OCI-M1 (cell line): ENCODE measurements at regions not wholly inside any gene's neighbourhood (a gene's known extent, or its start where the extent isn't known, plus 50 kb on each side); places are given as distances from the start of the nearest gene placed in this dataset.

Source experiments
- DNase-seq: peaks from one replicate; lab custom pipeline; 2025; lab: John Stamatoyannopoulos, UW

DNA sequence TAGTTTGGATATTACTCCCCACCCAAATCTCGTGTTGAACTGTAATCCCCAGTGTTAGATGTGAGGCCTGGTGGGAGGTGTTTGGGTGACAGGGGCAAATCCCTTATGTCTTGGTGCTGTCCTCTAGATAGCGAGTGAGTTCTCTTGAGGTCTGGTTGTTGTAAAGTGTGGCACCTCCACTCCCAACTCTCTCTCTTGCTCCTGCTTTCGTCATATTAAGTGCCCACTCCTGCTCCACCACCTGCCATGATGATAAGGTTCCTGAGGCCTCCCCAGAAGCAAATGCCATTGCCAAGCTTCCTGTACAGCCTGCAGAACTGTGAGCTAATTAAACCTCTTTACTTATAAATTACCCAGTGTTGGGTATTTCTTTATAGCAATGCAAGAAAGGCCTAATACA, 944.3 kb downstream of the ADGRL3 start:
- no peak for DNase-seq

DNA sequence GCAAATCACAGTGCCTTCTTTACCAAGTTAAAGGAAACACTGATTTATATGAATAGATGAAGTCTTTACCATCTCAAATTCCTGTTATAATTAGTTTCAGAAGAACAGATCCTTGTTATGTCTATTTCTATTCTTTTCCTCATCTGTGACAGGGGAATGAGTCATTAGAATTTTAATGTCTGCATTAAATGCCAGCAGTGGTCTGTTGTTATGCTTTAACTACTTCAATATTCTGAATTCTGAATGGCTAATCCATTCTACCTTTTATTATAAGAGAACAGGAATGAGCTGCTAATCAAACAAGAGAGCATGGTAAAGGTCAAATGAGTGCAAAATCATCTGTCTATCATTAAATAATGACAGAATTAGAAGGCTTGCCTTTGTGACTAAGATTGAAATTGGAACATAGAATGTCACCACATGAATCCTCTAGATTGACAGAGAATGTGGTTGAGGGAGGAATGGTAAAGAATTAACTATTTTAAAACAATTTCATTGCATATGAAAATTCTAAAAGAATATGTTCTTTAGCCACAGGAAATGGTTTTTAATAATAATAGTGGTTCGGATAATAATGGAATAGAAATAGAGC, 935.5 kb downstream of the ADGRL3 start:
- no peak for DNase-seq

DNA sequence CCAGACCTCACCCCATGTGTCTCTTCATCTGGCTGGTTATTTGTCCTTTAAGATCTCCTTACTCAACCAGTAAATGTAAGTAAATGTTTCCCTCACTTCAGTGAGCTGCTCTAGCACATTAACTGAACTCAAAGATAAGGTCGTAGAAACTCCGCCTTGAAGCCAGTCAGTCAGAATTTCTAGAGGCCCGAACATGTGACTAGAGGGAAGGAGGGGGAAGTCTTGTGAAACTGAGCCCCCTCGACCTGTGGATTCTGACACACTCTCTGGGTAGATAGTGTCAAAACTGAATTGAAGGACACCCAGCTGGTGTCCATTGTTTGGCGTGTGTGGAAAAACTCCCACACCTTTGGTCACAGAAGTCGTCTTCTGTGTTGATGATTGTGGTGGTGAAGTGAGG, 933.9 kb downstream of the ADGRL3 start:
- peak; percentile 86 for DNase-seq

DNA sequence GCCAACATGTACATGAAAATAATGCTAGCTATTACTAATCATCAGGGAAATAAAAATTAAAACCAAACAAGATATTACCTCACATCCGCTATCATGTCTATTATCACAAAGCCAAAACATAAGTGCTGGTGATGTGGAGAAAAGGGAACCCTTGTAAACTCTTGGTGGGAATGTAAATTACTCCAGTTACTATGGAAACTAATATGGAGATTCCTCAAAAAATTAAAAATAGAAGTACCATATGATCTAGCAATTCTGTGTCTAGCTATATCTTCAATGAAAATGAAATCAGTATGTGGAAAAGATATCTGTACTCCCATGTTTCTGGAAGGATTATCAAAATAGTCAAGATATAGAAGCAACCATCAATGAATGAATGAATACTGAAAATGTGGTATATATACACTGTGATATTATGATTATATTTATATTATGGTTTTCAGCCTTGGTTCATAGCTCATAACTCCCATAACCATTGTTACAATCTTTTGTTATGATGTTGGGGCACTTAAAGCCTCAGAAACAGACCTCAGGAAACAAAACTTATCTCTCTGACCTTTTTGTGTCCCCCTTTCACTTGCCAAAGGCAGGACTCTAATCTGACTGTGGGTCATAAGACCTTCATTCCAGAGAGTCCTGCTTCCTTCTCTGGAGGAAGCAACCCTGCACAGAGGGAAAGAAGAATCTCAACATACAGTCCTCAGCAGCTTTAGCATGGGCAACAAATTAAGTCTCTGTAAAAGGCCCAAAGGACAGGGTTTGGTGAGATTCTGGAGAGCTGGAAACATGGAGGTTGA, 933.2 kb downstream of the ADGRL3 start:
- peak; percentile 56 for DNase-seq

DNA sequence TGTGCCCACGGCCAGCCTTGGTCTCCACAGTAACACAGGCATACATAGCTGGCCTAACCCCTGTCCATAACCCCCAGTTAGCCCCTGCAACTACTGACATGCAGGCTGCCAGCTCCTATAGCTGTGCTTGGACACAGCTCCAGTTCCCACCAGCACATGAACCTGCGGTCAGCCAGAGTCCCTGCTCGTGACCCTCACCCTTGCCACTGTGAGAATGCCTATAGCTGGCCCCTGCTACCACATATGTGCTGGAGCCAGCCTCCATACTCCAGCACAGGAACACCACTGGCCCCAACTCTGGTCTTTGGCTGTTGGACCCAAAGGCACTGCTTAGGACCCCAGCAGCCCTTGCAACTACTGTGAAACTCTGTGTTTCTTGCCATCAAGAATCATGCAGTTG, 930.9 kb downstream of the ADGRL3 start:
- no peak for DNase-seq

DNA sequence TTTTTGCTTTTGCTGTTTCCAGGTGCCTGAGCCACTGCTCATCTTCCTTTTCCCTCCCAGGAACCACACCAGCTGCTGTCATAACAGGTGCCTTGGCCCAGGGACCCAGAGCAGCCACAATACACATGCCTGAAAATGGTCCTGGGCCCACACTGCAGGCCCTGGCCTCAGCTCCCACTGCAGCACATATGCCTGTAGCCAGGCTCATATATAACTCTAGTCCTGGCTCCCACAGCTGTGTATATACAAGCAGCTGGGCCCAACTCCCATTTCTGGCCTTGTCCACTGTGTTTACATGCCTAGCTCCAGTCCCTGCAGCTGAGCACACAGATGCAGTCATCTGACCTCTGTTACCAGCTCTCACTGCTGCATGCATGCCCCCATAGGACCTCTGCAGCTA, 930.5 kb downstream of the ADGRL3 start:
- DNase-seq: no peak

DNA sequence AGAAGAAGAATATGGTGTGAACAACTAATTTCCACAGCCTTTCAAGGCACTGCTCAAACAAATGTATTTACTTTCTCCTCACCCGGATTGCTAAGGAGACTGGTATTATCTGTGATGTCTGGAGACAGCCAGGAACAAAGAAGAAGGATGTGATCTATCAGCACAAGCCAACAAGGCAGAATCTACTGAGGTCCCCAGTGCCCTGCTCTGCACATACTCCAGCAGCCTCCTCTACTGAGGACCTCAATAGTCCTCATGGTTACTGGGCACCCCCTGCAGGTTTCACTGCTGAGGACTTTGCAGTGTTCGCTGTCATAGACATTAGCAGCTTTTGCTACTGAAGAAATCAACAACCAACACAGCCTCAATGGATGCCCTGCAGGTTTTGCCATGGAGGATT, 930.1 kb downstream of the ADGRL3 start:
- no peak for DNase-seq
